GM12864 (cell line): ENCODE measurements at regions not wholly inside any gene's neighbourhood (a gene's known extent, or its start where the extent isn't known, plus 50 kb on each side); places are given as distances from the start of the nearest gene placed in this dataset.

ENCODE experiments used
- DNase-seq: peaks from one replicate; pipeline ENCODE4 v3.0.0-alpha.2; 2011; ENCODE audit warnings: low read depth
- H3K4me3 ChIP-seq: 2 replicates; pipeline ENCODE4 v1.5.1; 2011; ENCODE audit warnings: mild to moderate bottlenecking, low read depth, low read length, control low read depth
- TF ChIP-seq, protein P1 (sequence below): IDR thresholded peaks from 2 replicates; pipeline ENCODE4 v1.5.1; 2011; ENCODE audit warnings: low read depth, mild to moderate bottlenecking, moderate library complexity, low read length, control low read depth, inconsistent platforms; ENCODE audit errors: missing control alignments

DNA sequence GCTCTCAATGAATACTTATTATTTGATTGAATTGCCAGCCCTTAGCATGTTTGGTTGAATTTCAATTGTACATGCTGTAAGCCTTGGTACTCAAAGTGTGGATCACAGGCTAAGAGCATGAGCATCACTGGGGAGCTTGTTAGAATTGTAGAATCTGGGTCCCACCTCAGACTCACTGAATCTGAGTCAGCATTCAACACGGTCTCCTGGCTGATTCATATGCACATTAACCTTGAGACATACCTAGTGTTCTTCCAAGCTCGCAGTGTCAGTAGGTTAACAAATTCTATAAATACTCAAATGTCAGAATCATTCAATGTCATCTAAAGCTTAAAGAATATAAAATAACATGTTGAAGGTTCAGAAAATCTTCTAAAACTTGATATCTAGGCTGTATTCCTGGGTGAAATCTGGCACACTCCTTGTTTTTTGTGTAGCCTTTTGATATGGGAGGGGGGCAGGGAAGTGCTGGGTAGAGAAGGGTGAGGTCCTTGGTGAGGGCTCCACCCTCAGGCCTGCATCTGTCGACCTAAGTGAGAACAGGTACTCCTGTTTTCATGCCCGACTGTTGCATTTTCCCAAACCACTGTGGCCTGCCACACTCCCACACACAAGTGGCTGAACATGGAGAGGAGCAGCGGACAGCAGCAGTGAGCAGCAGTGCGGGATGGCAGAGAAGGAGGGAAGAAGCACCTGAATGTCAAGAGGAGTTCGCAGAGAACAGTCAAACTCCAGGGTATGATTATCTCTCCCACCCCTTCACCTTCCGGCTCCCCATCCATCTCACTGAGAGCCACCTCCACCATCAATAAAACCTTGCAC, 529.6 kb upstream of the IGFBP7 start:
- TF ChIP-seq, protein P1, sequence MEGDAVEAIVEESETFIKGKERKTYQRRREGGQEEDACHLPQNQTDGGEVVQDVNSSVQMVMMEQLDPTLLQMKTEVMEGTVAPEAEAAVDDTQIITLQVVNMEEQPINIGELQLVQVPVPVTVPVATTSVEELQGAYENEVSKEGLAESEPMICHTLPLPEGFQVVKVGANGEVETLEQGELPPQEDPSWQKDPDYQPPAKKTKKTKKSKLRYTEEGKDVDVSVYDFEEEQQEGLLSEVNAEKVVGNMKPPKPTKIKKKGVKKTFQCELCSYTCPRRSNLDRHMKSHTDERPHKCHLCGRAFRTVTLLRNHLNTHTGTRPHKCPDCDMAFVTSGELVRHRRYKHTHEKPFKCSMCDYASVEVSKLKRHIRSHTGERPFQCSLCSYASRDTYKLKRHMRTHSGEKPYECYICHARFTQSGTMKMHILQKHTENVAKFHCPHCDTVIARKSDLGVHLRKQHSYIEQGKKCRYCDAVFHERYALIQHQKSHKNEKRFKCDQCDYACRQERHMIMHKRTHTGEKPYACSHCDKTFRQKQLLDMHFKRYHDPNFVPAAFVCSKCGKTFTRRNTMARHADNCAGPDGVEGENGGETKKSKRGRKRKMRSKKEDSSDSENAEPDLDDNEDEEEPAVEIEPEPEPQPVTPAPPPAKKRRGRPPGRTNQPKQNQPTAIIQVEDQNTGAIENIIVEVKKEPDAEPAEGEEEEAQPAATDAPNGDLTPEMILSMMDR = no peak
- no peak overlapping the region for H3K4me3 ChIP-seq
- no peak for DNase-seq

DNA sequence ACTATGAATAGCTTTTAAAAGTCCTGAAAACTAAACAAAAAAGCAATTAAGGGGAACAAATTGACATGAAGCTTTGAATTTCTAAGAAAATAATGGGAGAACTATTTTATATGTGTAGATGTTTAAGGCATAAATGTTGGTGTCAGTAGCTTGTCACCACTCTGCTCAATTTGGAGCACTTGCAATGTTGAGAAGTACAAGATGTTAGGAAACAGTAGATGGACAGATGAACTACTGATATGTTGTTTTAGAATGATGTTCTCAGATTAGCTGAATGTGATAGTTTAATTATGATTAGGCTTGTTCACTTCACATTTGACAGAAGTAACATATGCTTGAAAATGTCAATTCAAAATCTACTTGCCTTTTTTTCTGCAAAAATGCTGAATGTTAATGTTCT, 525.7 kb upstream of the IGFBP7 start:
- TF ChIP-seq, protein P1 = no peak
- no peak overlapping the region for H3K4me3 ChIP-seq
- DNase-seq = no peak

- TF ChIP-seq, protein P1 = no peak
- no peak overlapping the region for H3K4me3 ChIP-seq
- no peak for DNase-seq
These were observed 523.2 kb upstream of the IGFBP7 start for GRCh38 chr4:57633212-57633859.

DNA sequence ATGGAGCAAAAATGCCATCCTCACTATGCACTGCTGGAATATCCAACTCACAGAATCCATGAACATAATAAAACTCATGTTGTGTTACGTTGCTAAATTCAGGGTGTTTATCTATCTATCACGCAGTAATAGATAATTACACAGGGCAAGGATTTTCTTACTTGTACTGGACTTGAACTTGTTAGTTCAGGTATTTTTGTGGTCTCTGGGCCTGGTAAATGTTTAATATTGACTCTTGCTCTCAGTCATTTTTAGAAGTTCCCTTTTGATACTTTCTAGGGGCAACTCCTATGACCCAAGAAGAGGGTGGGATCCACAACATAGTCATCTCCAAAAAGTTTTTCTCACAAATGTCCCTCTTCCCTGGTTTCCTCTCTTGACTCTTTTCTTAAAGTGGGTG, 522.4 kb upstream of the IGFBP7 start:
- no peak overlapping the region for H3K4me3 ChIP-seq
- no peak for DNase-seq
- TF ChIP-seq, protein P1 = no peak

GRCh38 chr4:57631147-57631546, 521.0 kb upstream of the IGFBP7 start:
- TF ChIP-seq, protein P1 = no peak
- H3K4me3 ChIP-seq = no peak overlapping the region
- no peak for DNase-seq

DNA sequence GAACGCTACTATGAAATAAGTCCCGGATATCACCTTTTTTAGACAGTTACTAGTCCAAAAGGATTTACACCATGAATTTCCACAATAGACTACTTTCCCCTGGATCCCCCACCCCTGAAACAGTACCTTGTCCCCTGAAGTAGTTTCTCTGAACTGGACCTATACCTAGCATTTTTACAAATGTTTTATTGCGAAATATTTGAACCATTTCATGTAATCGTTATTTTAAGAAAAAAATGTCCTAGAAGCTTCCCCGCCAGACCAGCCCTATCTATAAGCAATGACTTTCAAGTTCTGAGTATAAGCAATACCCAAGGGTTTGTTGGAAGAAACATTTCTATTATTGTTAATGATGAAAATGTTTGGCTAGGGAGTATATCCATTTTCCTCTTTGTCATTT, 517.8 kb upstream of the IGFBP7 start:
- no peak for DNase-seq
- TF ChIP-seq, protein P1 = no peak
- H3K4me3 ChIP-seq = no peak overlapping the region
